IMR-90 (cell line): ENCODE measurements at regions not wholly inside any gene's neighbourhood (a gene's known extent, or its start where the extent isn't known, plus 50 kb on each side); places are given as distances from the start of the nearest gene placed in this dataset.

Source experiments
- ATAC-seq: fragments of 200-7000 bp; cut with Tn5 transposase; 2 replicates; pipeline ENCODE4 v1.9.1; 2020; ENCODE audit warnings: low read depth, mild to moderate bottlenecking, moderate library complexity
- BruUV-seq: library from RNA; stranded (reverse); fragments of 400-500 nt; replicated peaks from 2 replicates; lab custom pipeline; 2021; lab: Mats Ljungman, UMichigan
- CTCF ChIA-PET: fragments of 300-600 bp; formaldehyde crosslinking; extraction: SDS; loops from one replicate; lab custom pipeline; 2021; ENCODE audit warnings: antibody characterized with exemption; lab: Yijun Ruan, JAX
- POLR2A ChIA-PET: fragments of 300-600 bp; sonication (Branson Sonifier 250); formaldehyde crosslinking; loops from one replicate; lab custom pipeline; 2022; ENCODE audit warnings: antibody characterized with exemption; ENCODE audit not compliant: unreplicated experiment; lab: Charles Lee
- DNase-seq: peaks from one replicate; pipeline ENCODE4 v3.0.0; 2013
- H2AFZ ChIP-seq: replicated peaks from 2 replicates; pipeline ENCODE3; 2013; ENCODE audit warnings: low read length, mild to moderate bottlenecking; ENCODE audit not compliant: poor library complexity
- H2AK5ac ChIP-seq: 2 replicates; pipeline ENCODE4 v1.6.1; 2013; ENCODE audit warnings: low read depth, low read length, inconsistent platforms
- H2AK9ac ChIP-seq: replicated peaks from 2 replicates; pipeline ENCODE3; 2013; ENCODE audit warnings: mild to moderate bottlenecking, low read depth, low read length, moderate library complexity; ENCODE audit not compliant: poor library complexity
- H2BK120ac ChIP-seq: 2 replicates; pipeline ENCODE4 v1.6.1; 2013; ENCODE audit warnings: low read depth, low read length, inconsistent platforms
- H2BK15ac ChIP-seq: 3 replicates; pipeline ENCODE4 v1.6.1; 2013; ENCODE audit warnings: low read depth, low read length, inconsistent platforms
- H2BK20ac ChIP-seq: 2 replicates; pipeline ENCODE4 v1.6.1; 2013; ENCODE audit warnings: low read depth, mild to moderate bottlenecking, inconsistent platforms, low read length, moderate library complexity
- H2BK5ac ChIP-seq: 2 replicates; pipeline ENCODE4 v1.6.1; 2013; ENCODE audit warnings: mild to moderate bottlenecking, low read depth, low read length, inconsistent platforms; ENCODE audit not compliant: poor library complexity, severe bottlenecking
- H3K14ac ChIP-seq: replicated peaks from 2 replicates; pipeline ENCODE4 v1.6.1; 2013; ENCODE audit warnings: low read depth, low read length, inconsistent platforms
- H3K18ac ChIP-seq: 2 replicates; pipeline ENCODE4 v1.6.1; 2013; ENCODE audit warnings: low read depth, low read length, control low read depth
- H3K23ac ChIP-seq: 2 replicates; pipeline ENCODE4 v1.6.1; 2013; ENCODE audit warnings: low read depth, low read length, inconsistent platforms
- H3K27ac ChIP-seq: 2 replicates; pipeline ENCODE4 v1.5.1; 2013; ENCODE audit warnings: mild to moderate bottlenecking, control low read depth, low read length; ENCODE audit not compliant: insufficient read depth
- H3K27me3 ChIP-seq: 2 replicates; pipeline ENCODE4 v1.6.1; 2013; ENCODE audit warnings: low read length; ENCODE audit not compliant: control insufficient read depth, insufficient read depth
- H3K36me3 ChIP-seq: 2 replicates; pipeline ENCODE4 v1.6.1; 2013; ENCODE audit warnings: low read length, mixed read lengths; ENCODE audit not compliant: control insufficient read depth, insufficient read depth
- H3K4ac ChIP-seq: 2 replicates; pipeline ENCODE4 v1.6.1; 2013; ENCODE audit warnings: low read depth, low read length, inconsistent platforms
- H3K4me1 ChIP-seq: 2 replicates; pipeline ENCODE4 v1.6.1; 2013; ENCODE audit warnings: low read length, mixed read lengths; ENCODE audit not compliant: control insufficient read depth, insufficient read depth
- H3K4me2 ChIP-seq: 2 replicates; pipeline ENCODE4 v1.6.1; 2013; ENCODE audit warnings: low read depth, mild to moderate bottlenecking, control low read depth, low read length, moderate library complexity
- H3K4me3 ChIP-seq: 2 replicates; pipeline ENCODE4 v1.5.1; 2013; ENCODE audit warnings: low read depth, mild to moderate bottlenecking, control low read depth, low read length, moderate library complexity; ENCODE audit not compliant: insufficient read depth
- H3K56ac ChIP-seq: 2 replicates; pipeline ENCODE4 v1.6.1; 2013; ENCODE audit warnings: low read length, inconsistent platforms; ENCODE audit not compliant: insufficient read depth; ENCODE audit errors: extremely low read depth
- H3K79me1 ChIP-seq, 2 experiments: 2 replicates each; pipeline ENCODE4 v1.6.1; 2013; ENCODE audit warnings: low read length in 2 of 2, inconsistent platforms in 1 of 2, low read depth in 1 of 2
- H3K9ac ChIP-seq: 2 replicates; pipeline ENCODE4 v1.6.1; 2013; ENCODE audit warnings: low read depth, low read length, control low read depth
- H3K9me1 ChIP-seq: 2 replicates; pipeline ENCODE4 v1.6.1; 2013; ENCODE audit warnings: low read length, inconsistent platforms; ENCODE audit not compliant: insufficient read depth
- H3K9me3 ChIP-seq: 2 replicates; pipeline ENCODE4 v1.6.1; 2013; ENCODE audit warnings: low read length; ENCODE audit not compliant: control insufficient read depth, insufficient read depth
- H4K20me1 ChIP-seq: 2 replicates; pipeline ENCODE4 v1.6.1; 2013; ENCODE audit warnings: low read length, inconsistent platforms; ENCODE audit not compliant: insufficient read depth
- H4K5ac ChIP-seq: 2 replicates; pipeline ENCODE4 v1.6.1; 2013; ENCODE audit warnings: mild to moderate bottlenecking, low read depth, low read length, control low read depth
- H4K8ac ChIP-seq, 2 experiments: 2 replicates each; pipeline ENCODE4 v1.6.1; 2013; ENCODE audit warnings: low read depth in 2 of 2, low read length in 2 of 2, control low read depth in 1 of 2, inconsistent platforms in 1 of 2
- H4K91ac ChIP-seq: 2 replicates; pipeline ENCODE4 v1.6.1; 2013; ENCODE audit warnings: low read depth, low read length, inconsistent platforms; ENCODE audit not compliant: insufficient read depth
- CEBPB ChIP-seq: IDR thresholded peaks from 2 replicates; pipeline ENCODE4 v1.6.1; 2012; ENCODE audit warnings: low read depth, low read length, improper control_type of control experiment
- NFE2L2 ChIP-seq: fragments of 150-350 bp; IDR thresholded peaks from 2 replicates; pipeline ENCODE4 v1.6.1; 2016; ENCODE audit warnings: low read depth, mild to moderate bottlenecking, low read length
- WGBS, 2 experiments: methylation state at CpG; one replicate each; pipeline versions ENCODE4 v1.1.5 to v1.1.7; 2013; ENCODE audit warnings: missing lambda C conversion rate in 2 of 2; ENCODE audit not compliant: insufficient read length in 1 of 2; ENCODE audit errors: extremely low coverage in 2 of 2; 5-methylcytosine and 5-hydroxymethylcytosine counted together
- dilution Hi-C: fragments of 300-500 bp; cut with HindIII; formaldehyde crosslinking; loops from one replicate; pipeline ENCODE4 v1.14.3; 2018; ENCODE audit warnings: low sequenced_read_pairs; ENCODE audit not compliant: unreplicated experiment
- in situ Hi-C: fragments of 300-500 bp; cut with MboI; formaldehyde crosslinking; loops from 3 replicates; pipeline ENCODE4 v1.14.3; 2019; ENCODE audit warnings: low sequenced_read_pairs, inconsistent platforms, mixed read lengths
- intact Hi-C: fragments of 100-400 bp; cut with micrococcal nuclease; formaldehyde crosslinking; loops from 2 replicates; pipeline ENCODE4 v1.10.0; 2022

- no peak overlapping the region for H2BK5ac ChIP-seq
- no peak overlapping the region for H3K9ac ChIP-seq
- H3K9me3 ChIP-seq: no peaks in the 10 kb centered on the region
- intact Hi-C loops: no loop called here
- no peak overlapping the region for H3K4ac ChIP-seq
- H4K20me1 ChIP-seq: no peaks in the 10 kb centered on the region
- H3K79me1 ChIP-seq: no peaks in the 10 kb centered on the region
- in situ Hi-C loops: no loop called here
- no peak overlapping the region for H2BK20ac ChIP-seq
- TF ChIP-seq CEBPB (0 out of 2 replicates have a peak, but pooled peaks have one; percentile 9), NFE2L2 (no peak)
- H3K4me3 ChIP-seq: no peak overlapping the region
- no peak overlapping the region for H4K5ac ChIP-seq
- H2BK15ac ChIP-seq: no peak overlapping the region
- H2BK120ac ChIP-seq: no peak overlapping the region
- no peak overlapping the region for H4K8ac ChIP-seq
- no peak overlapping the region for H3K56ac ChIP-seq
- dilution Hi-C loops: no loop called here
- H3K23ac ChIP-seq: no peak overlapping the region
- no peak overlapping the region for H2AK5ac ChIP-seq
- H4K91ac ChIP-seq: no peak overlapping the region
- POLR2A ChIA-PET: no interaction called here
- no peaks in the 10 kb centered on the region for H3K9me1 ChIP-seq
- peaks cover 47% of the 10 kb centered on the region for H3K27me3 ChIP-seq
- H3K4me1 ChIP-seq: no peaks in the 10 kb centered on the region
- 100% methylated on average over 1 of the region's 6 CpGs; no CpG with 5 or more reads in 1 of the 2 experiments for WGBS, 2 experiments
- H3K14ac ChIP-seq: no peak overlapping the region
- H3K27ac ChIP-seq: no peak overlapping the region
- no peak overlapping the region for H3K18ac ChIP-seq
- CTCF ChIA-PET: no interaction called here
- no peaks in the 10 kb centered on the region for H3K36me3 ChIP-seq
- H2AK9ac ChIP-seq: no peak overlapping the region
- ATAC-seq (no peak), DNase-seq (no peak)
- no peak overlapping the region for H2AFZ ChIP-seq
- BruUV-seq: no TSS peak
- no peak overlapping the region for H3K4me2 ChIP-seq
These were observed 52.2 kb upstream of the HES1 start for GRCh38 chr3:194083637-194084224.
